ENCODE measurements at regions not wholly inside any gene's neighbourhood (a gene's known extent, or its start where the extent isn't known, plus 50 kb on each side); places are given as distances from the start of the nearest gene placed in this dataset.
"Not testable (repeated sequence)": the region's sequence is repeated elsewhere in the genome, so short reads cannot be mapped to it uniquely, and the experiment has no call there.

DNA sequence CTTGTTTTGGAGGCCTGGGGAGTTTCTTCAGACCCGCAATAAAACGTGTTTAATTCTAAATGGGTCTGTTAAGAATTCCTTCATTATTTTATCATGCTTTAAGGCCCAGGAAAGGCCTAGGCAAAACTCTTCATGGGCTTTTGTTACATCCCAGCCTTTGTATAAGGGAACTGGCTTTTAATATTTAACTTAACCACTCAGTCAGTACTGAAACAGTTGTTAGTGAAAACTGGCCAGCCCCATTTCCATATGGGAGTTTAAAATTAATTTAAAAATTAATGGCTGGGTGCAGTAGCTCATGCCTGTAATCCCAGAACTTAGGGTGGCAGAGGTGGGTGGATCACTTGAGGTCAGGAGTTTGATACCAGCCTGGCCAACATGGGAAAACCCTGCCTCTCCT lies 213.2 kb upstream of the FKBP1C start (continued):
- TF ChIP-seq STAT1 (IDR thresholded peaks at IDR 0.05; ENCODE audit: unreplicated experiment) (no peak), POLR2AphosphoS5 (IDR thresholded peaks at IDR 0.05; ENCODE audit: low read depth) (no peak), NANOG (IDR thresholded peaks at IDR 0.05; ENCODE audit: borderline replicate concordance) (no peak), CREB1 (CRISPR knock-in tag; IDR thresholded peaks at IDR 0.05; ENCODE audit: low read depth) (no peak), EZH2 (IDR thresholded peaks at IDR 0.05; ENCODE audit: low read depth, unreplicated experiment) (no peak), EZH2phosphoT487 (IDR thresholded peaks at IDR 0.05; ENCODE audit: unreplicated experiment) (no peak)

DNA sequence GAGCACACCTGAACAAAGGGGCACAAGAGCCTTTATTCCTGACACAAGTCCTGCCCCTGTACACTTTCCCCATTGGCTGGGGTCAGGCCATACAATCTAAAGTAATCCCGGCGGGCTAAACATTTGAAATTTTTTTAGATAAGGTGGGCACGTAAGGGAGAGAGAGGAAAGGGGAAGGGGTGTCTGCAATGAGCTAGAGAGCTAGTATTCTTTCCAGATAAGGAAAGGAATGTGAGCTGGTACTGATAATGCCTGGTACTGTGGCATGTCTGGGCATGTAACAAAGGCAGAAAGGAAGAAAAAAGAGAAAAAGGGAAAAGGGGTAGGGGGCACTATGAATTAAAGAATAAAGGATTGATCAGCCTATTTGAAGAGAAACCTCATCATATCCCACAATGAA lies 212.0 kb upstream of the FKBP1C start:
- H3K4me3 ChIP-seq; H3K27me3 Mint-ChIP-seq (ENCODE audit: insufficient read depth, low read depth, poor library complexity); H4K20me1 ChIP-seq (replicated peaks; ENCODE audit: insufficient read depth); H3K27me3 ChIP-seq (ENCODE audit: insufficient read depth); H2AFZ ChIP-seq; H3K4me2 ChIP-seq; H3F3A ChIP-seq (replicated peaks; ENCODE audit: low read depth); H3K36me3 Mint-ChIP-seq (ENCODE audit: low read depth); H3K4me1 Mint-ChIP-seq; ATAC-seq; H3K36me3 ChIP-seq (ENCODE audit: insufficient read depth); H3K9me2 ChIP-seq (ENCODE audit: insufficient read depth); H3K4me1 ChIP-seq (ENCODE audit: insufficient read depth); H3K4me3 Mint-ChIP-seq; H3K79me2 ChIP-seq (replicated peaks; ENCODE audit: insufficient read depth): not testable (repeated sequence)
- Mint-ChIP-seq H3K9me3 (peaks cover 16% of the 10 kb centered on the region), H3K27ac (peak overlapping the region; percentile 86)
- peak overlapping the region; percentile 30; the same call in 1 of the 2 replicates for H3K27ac ChIP-seq (ENCODE audit: low read depth)
- peak; percentile 3 for DNase-seq (ENCODE audit: low spot score)

DNA sequence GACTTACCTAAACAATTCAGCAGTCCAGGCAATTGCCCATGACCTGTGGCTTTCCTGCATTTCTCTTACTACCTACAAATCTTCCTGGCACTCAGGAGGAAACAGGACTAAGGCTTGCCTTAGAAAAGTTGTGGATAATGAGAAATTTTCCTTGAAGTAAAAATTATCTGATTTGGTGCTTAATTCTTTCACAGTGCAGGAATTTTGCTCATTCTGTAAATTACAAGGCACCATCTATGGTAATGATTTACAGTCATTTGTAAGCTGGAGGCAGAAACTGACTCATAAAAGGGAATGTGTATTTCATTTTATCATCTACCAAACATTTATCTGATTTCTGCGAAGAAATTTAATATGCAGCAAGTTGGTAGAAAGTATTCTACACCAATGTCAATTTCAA lies 211.5 kb upstream of the FKBP1C start:
- TF ChIP-seq POLR2AphosphoS5 (IDR thresholded peaks at IDR 0.05; ENCODE audit: low read depth) (no peak), JUNB (IDR thresholded peaks at IDR 0.05; ENCODE audit: unreplicated experiment) (no peak)
- TF ChIP-seq, protein P1, sequence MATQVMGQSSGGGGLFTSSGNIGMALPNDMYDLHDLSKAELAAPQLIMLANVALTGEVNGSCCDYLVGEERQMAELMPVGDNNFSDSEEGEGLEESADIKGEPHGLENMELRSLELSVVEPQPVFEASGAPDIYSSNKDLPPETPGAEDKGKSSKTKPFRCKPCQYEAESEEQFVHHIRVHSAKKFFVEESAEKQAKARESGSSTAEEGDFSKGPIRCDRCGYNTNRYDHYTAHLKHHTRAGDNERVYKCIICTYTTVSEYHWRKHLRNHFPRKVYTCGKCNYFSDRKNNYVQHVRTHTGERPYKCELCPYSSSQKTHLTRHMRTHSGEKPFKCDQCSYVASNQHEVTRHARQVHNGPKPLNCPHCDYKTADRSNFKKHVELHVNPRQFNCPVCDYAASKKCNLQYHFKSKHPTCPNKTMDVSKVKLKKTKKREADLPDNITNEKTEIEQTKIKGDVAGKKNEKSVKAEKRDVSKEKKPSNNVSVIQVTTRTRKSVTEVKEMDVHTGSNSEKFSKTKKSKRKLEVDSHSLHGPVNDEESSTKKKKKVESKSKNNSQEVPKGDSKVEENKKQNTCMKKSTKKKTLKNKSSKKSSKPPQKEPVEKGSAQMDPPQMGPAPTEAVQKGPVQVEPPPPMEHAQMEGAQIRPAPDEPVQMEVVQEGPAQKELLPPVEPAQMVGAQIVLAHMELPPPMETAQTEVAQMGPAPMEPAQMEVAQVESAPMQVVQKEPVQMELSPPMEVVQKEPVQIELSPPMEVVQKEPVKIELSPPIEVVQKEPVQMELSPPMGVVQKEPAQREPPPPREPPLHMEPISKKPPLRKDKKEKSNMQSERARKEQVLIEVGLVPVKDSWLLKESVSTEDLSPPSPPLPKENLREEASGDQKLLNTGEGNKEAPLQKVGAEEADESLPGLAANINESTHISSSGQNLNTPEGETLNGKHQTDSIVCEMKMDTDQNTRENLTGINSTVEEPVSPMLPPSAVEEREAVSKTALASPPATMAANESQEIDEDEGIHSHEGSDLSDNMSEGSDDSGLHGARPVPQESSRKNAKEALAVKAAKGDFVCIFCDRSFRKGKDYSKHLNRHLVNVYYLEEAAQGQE (IDR thresholded peaks at IDR 0.05; ENCODE audit: unreplicated experiment): no peak
- TF ChIP-seq, protein P2, sequence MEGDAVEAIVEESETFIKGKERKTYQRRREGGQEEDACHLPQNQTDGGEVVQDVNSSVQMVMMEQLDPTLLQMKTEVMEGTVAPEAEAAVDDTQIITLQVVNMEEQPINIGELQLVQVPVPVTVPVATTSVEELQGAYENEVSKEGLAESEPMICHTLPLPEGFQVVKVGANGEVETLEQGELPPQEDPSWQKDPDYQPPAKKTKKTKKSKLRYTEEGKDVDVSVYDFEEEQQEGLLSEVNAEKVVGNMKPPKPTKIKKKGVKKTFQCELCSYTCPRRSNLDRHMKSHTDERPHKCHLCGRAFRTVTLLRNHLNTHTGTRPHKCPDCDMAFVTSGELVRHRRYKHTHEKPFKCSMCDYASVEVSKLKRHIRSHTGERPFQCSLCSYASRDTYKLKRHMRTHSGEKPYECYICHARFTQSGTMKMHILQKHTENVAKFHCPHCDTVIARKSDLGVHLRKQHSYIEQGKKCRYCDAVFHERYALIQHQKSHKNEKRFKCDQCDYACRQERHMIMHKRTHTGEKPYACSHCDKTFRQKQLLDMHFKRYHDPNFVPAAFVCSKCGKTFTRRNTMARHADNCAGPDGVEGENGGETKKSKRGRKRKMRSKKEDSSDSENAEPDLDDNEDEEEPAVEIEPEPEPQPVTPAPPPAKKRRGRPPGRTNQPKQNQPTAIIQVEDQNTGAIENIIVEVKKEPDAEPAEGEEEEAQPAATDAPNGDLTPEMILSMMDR (conservative IDR thresholded peaks at IDR 0.05; ENCODE audit: low read depth in 2 of 2): no peak
- Histone ChIP-seq H3K4me3 (no peak overlapping the region), H4K20me1 (replicated peaks; ENCODE audit: insufficient read depth) (no peaks in the 10 kb centered on the region), H2AFZ (no peak overlapping the region), H3K4me2 (no peak overlapping the region), H3K27me3 (ENCODE audit: insufficient read depth) (no peaks in the 10 kb centered on the region), H3K79me2 (replicated peaks; ENCODE audit: insufficient read depth) (no peaks in the 10 kb centered on the region), H3F3A (replicated peaks; ENCODE audit: low read depth) (no peaks in the 10 kb centered on the region), H3K27ac (ENCODE audit: low read depth) (peak overlapping the region; percentile 30; the same call in 1 of the 2 replicates), H3K36me3 (ENCODE audit: insufficient read depth) (no peaks in the 10 kb centered on the region), H3K4me1 (ENCODE audit: insufficient read depth) (no peaks in the 10 kb centered on the region; the same call in 1 of the 2 replicates), H3K9me2 (ENCODE audit: insufficient read depth) (no peaks in the 10 kb centered on the region)
- DNase-seq (ENCODE audit: low spot score) (no peak), ATAC-seq (no peak)
- H3K4me3 Mint-ChIP-seq: no peak overlapping the region
- peaks cover 7% of the 10 kb centered on the region; the same call in 1 of the 3 replicates for H3K36me3 Mint-ChIP-seq (ENCODE audit: low read depth)
- peaks cover 14% of the 10 kb centered on the region for H3K9me3 Mint-ChIP-seq
- peak overlapping the region; percentile 86 for H3K27ac Mint-ChIP-seq
- no peaks in the 10 kb centered on the region for H3K27me3 Mint-ChIP-seq (ENCODE audit: insufficient read depth, low read depth, poor library complexity)
- peaks cover 7% of the 10 kb centered on the region; the same call in 2 of the 3 replicates for H3K4me1 Mint-ChIP-seq

DNA sequence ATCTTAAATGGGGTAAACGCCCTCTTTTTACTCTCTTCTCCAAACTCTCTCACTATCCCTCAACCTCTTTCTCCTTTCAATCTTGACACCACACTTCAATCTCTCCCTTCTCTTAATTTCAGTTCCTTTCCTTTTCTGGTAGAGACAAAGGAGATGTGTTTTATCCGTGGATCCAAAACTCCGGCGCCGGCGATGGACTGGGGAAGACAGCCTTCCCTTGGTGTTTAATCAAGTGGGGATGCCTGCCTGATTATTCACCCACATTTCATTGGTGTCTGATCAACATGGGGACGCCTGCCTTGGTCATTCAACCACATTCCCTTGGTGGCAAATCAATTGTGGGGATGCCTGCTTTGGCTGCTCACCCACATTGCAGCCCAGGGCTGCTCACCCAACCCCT lies 205.3 kb upstream of the FKBP1C start:
- not testable (repeated sequence) for H3K4me3 Mint-ChIP-seq; H3K27me3 Mint-ChIP-seq (ENCODE audit: insufficient read depth, low read depth, poor library complexity)
- peaks cover 21% of the 10 kb centered on the region; the same call in 2 of the 3 replicates for H3K36me3 Mint-ChIP-seq (ENCODE audit: low read depth)

DNA sequence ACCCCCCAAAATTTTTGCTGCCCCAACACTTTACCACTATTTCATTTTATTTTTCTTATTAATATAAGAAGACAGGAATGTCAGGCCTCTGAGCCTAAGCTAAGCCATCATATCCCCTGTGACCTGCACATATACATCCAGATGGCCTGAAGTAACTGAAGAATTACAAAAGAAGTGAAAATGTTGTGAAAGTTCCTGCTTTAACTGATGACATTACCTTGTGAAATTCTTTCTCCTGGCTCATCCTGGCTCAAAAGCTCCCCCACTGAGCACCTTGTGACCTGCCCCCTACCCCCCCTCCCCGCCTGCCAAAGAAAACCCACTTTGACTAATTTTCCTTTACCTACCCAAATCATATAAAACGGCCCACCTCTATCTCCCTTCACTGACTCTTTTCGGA lies 200.3 kb upstream of the FKBP1C start:
- H3K4me1 Mint-ChIP-seq; H4K20me1 ChIP-seq (replicated peaks; ENCODE audit: insufficient read depth); ATAC-seq; H3K27ac Mint-ChIP-seq; H3K4me3 Mint-ChIP-seq; H3K79me2 ChIP-seq (replicated peaks; ENCODE audit: insufficient read depth); H3K4me1 ChIP-seq (ENCODE audit: insufficient read depth); H3K4me2 ChIP-seq; H3K9me3 Mint-ChIP-seq; H3K9me2 ChIP-seq (ENCODE audit: insufficient read depth); H3K36me3 ChIP-seq (ENCODE audit: insufficient read depth); H3K27ac ChIP-seq (ENCODE audit: low read depth); H3K27me3 ChIP-seq (ENCODE audit: insufficient read depth); DNase-seq (ENCODE audit: low spot score); H3K27me3 Mint-ChIP-seq (ENCODE audit: insufficient read depth, low read depth, poor library complexity); H3F3A ChIP-seq (replicated peaks; ENCODE audit: low read depth); H3K4me3 ChIP-seq: not testable (repeated sequence)
- H2AFZ ChIP-seq: 0 out of 2 replicates have a peak overlapping the region, but pooled peaks have one; percentile 3
- H3K36me3 Mint-ChIP-seq (ENCODE audit: low read depth): peaks cover 11% of the 10 kb centered on the region; the same call in 2 of the 3 replicates

More for the DNA sequence above, 205.3 kb upstream of the FKBP1C start:
- not testable (repeated sequence) for H3K4me1 Mint-ChIP-seq; DNase-seq (ENCODE audit: low spot score); H3K4me1 ChIP-seq (ENCODE audit: insufficient read depth); H3F3A ChIP-seq (replicated peaks; ENCODE audit: low read depth); ATAC-seq; H2AFZ ChIP-seq; H3K27ac ChIP-seq (ENCODE audit: low read depth); H3K36me3 ChIP-seq (ENCODE audit: insufficient read depth); H3K27me3 ChIP-seq (ENCODE audit: insufficient read depth); H3K4me3 ChIP-seq; H3K79me2 ChIP-seq (replicated peaks; ENCODE audit: insufficient read depth); H3K9me2 ChIP-seq (ENCODE audit: insufficient read depth); H4K20me1 ChIP-seq (replicated peaks; ENCODE audit: insufficient read depth); H3K4me2 ChIP-seq; H3K27ac Mint-ChIP-seq
- H3K9me3 Mint-ChIP-seq: peaks cover 21% of the 10 kb centered on the region
